ENCODE measurements at regions not wholly inside any gene's neighbourhood (a gene's known extent, or its start where the extent isn't known, plus 50 kb on each side); places are given as distances from the start of the nearest gene placed in this dataset.
"Not testable (repeated sequence)": the region's sequence is repeated elsewhere in the genome, so short reads cannot be mapped to it uniquely, and the experiment has no call there.

GRCh38 chr5:12095808-12096281 lies 191.6 kb upstream of the CTNND2 start:
- no peaks in the 10 kb centered on the region for H3K4me1 ChIP-seq
- no peak overlapping the region for H3K27ac ChIP-seq
- no peak for ATAC-seq
- no peaks in the 10 kb centered on the region for H3K9me3 ChIP-seq
- H3K27me3 ChIP-seq (ENCODE audit: insufficient read depth in 3 of 3, low read length in 2 of 3), result no peaks in the 10 kb centered on the region
- no peaks in the 10 kb centered on the region for H3K36me3 ChIP-seq (ENCODE audit: insufficient read depth in 1 of 2, low read depth in 1 of 2)
- no peak for TF ChIP-seq CTCF (IDR thresholded peaks at IDR 0.05)
- no peak overlapping the region for H3K4me3 ChIP-seq
- intact Hi-C loops (cut with DNase I), result no loop called here
- no peak for DNase-seq
- 31 to 43% (median 41%) methylated on average over 1 of the region's 1 CpG for WGBS, 3 donors

DNA sequence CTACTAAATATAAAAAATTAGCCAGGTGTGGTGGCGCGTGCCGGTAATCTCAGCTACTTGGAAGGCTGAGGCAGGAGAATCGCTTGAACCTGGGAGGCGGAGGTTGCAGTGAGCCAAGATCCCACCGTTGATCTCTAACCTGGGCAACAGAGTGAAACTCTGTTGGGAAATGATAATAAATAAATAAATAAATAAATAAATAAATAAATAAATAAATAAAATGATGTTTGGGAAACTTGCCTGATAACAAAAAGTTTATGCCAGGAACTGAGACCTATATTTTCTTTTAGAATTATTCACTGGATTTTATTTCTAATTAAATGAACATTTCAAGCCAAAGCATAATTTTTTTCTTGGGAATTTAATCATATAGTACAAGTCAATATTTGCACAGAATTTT lies 189.3 kb upstream of the CTNND2 start:
- Histone ChIP-seq H3K9me3 (no peaks in the 10 kb centered on the region), H3K4me1 (no peaks in the 10 kb centered on the region), H3K4me3 (no peak overlapping the region), H3K27ac (no peak overlapping the region), H3K27me3 (ENCODE audit: insufficient read depth in 3 of 3, low read length in 2 of 3) (no peaks in the 10 kb centered on the region), H3K36me3 (ENCODE audit: insufficient read depth in 1 of 2, low read depth in 1 of 2) (no peaks in the 10 kb centered on the region)
- ATAC-seq (no peak), DNase-seq (no peak)
- WGBS, 3 donors, result 96 to 98% (median 96%) methylated on average over 6 of the region's 6 CpGs
- intact Hi-C loops (cut with DNase I), result no loop called here
- TF ChIP-seq CTCF (IDR thresholded peaks at IDR 0.05), result no peak

GRCh38 chr5:12080761-12081160 lies 176.5 kb upstream of the CTNND2 start:
- Histone ChIP-seq H3K27me3 (ENCODE audit: insufficient read depth in 3 of 3, low read length in 2 of 3) (no peaks in the 10 kb centered on the region), H3K9me3 (no peaks in the 10 kb centered on the region), H3K4me3 (no peak overlapping the region), H3K27ac (no peak overlapping the region), H3K36me3 (ENCODE audit: insufficient read depth in 1 of 2, low read depth in 1 of 2) (no peaks in the 10 kb centered on the region), H3K4me1 (no peaks in the 10 kb centered on the region)
- intact Hi-C loops (cut with DNase I), result no loop called here
- no peak for TF ChIP-seq CTCF (IDR thresholded peaks at IDR 0.05)
- ATAC-seq, result no peak
- whole genome bisulfite sequencing, 3 donors, result 38 to 48% (median 41%) methylated on average over 1 of the region's 1 CpG
- DNase-seq, result no peak

DNA sequence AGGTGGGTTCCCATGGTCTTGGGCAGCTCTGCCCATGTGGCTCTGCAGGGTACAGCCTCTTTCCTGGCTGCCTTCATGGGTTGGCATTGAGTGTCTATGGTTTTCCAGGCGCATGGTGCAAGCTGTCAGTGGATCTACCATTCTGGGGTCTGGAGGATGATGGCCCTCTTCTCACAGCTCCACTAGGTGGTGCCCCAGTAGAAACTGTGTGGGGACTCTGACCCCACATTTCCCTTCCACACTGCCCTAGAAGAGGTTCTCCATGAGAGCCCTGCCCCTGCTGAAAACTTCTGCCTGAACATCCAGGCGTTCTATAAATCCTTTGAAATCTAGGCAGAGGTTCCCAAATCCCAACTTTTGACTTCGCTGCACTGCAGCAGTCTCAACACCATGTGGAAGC lies 174.0 kb upstream of the CTNND2 start:
- H3K27me3 ChIP-seq (ENCODE audit: insufficient read depth in 3 of 3, low read length in 2 of 3); intact Hi-C loops (cut with DNase I); H3K4me3 ChIP-seq; H3K36me3 ChIP-seq (ENCODE audit: insufficient read depth in 1 of 2, low read depth in 1 of 2); H3K27ac ChIP-seq; ATAC-seq; DNase-seq; H3K9me3 ChIP-seq; H3K4me1 ChIP-seq: not testable (repeated sequence)
- 73 to 81% (median 74%) methylated on average over 3 of the region's 3 CpGs for WGBS, 3 donors

GRCh38 chr5:12073426-12073825 lies 169.2 kb upstream of the CTNND2 start:
- Histone ChIP-seq H3K27ac (no peak overlapping the region), H3K4me3 (no peak overlapping the region), H3K9me3 (no peaks in the 10 kb centered on the region), H3K36me3 (ENCODE audit: insufficient read depth in 1 of 2, low read depth in 1 of 2) (no peaks in the 10 kb centered on the region), H3K27me3 (ENCODE audit: insufficient read depth in 3 of 3, low read length in 2 of 3) (no peaks in the 10 kb centered on the region), H3K4me1 (no peaks in the 10 kb centered on the region)
- no peak for TF ChIP-seq CTCF (IDR thresholded peaks at IDR 0.05)
- intact Hi-C loops (cut with DNase I), result no loop called here
- 28 to 32% (median 29%) methylated on average over 3 of the region's 3 CpGs for WGBS, 3 donors
- no peak for DNase-seq
- ATAC-seq, result no peak
